ENCODE measurements at regions not wholly inside any gene's neighbourhood (a gene's known extent, or its start where the extent isn't known, plus 50 kb on each side); places are given as distances from the start of the nearest gene placed in this dataset.

DNA sequence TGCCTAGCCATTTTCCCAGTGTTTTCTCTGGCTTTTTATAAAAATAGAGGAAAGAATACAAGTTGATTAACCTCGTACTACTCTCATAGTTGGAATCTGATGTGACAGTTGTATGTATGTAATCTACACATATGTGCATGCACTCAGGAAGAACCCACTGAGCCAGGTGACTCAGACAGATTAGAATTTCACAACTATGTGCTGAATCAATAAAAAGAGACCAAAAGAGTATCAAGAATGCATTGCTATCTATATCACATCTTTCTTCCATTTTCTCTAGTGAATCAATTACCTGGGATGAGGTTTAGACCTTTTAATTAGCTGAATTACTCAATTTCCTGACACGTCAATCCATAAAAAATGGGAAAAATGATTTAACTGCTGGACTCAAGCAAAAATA is 319.3 kb upstream of the ATP10A start:
- no peak overlapping the region for H3K4me3 ChIP-seq (ENCODE audit: low read depth in 1 of 2, low read length in 2 of 2)
- no peaks in the 10 kb centered on the region for H3K36me3 ChIP-seq (ENCODE audit: control insufficient read depth in 2 of 2, insufficient read depth in 2 of 2, low read length in 1 of 2)
- no peaks in the 10 kb centered on the region for H3K4me1 ChIP-seq (ENCODE audit: control insufficient read depth in 2 of 2, insufficient read depth in 2 of 2, low read length in 1 of 2)
- H3K9me3 ChIP-seq (ENCODE audit: control insufficient read depth in 2 of 2, insufficient read depth in 1 of 2, low read depth in 1 of 2, low read length in 1 of 2) = peaks cover 0 to 2% of the 10 kb centered on the region in 2 donors
- 78 to 85% methylated on average over 2 of the region's 2 CpGs for WGBS, 2 donors
- no peak overlapping the region for H3K27ac ChIP-seq (ENCODE audit: low read depth in 2 of 2, low read length in 1 of 2)
- no peaks in the 10 kb centered on the region for H3K27me3 ChIP-seq (ENCODE audit: control insufficient read depth in 1 of 2, insufficient read depth in 2 of 2, low read length in 2 of 2)

DNA sequence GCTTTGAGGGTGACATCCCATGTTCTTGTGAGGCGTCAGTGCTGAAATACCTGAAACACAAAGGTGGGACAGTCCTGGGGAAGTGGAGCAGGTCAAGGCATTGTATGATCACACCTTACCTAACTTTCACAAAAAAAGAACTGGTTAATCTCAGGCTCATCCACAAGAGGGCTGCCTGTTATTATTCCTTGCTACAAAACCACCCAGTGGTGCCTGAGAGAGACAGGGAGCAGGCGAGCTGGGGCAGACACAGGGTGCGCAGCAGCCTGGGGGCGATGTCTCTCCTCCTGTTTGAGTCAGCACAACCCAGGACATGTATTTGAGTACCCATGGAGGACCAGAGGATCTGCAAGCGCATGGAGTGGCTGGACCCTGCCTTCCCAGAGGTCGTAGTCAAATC is 316.8 kb upstream of the ATP10A start:
- Histone ChIP-seq H3K4me1 (ENCODE audit: control insufficient read depth in 2 of 2, insufficient read depth in 2 of 2, low read length in 1 of 2) (no peaks in the 10 kb centered on the region), H3K27me3 (ENCODE audit: control insufficient read depth in 1 of 2, insufficient read depth in 2 of 2, low read length in 2 of 2) (no peaks in the 10 kb centered on the region), H3K4me3 (ENCODE audit: low read depth in 1 of 2, low read length in 2 of 2) (no peak overlapping the region), H3K27ac (ENCODE audit: low read depth in 2 of 2, low read length in 1 of 2) (no peak overlapping the region), H3K9me3 (ENCODE audit: control insufficient read depth in 2 of 2, insufficient read depth in 1 of 2, low read depth in 1 of 2, low read length in 1 of 2) (no peaks in the 10 kb centered on the region), H3K36me3 (ENCODE audit: control insufficient read depth in 2 of 2, insufficient read depth in 2 of 2, low read length in 1 of 2) (no peaks in the 10 kb centered on the region)
- WGBS, 2 donors = 49 to 59% methylated on average over 6 of the region's 6 CpGs

DNA sequence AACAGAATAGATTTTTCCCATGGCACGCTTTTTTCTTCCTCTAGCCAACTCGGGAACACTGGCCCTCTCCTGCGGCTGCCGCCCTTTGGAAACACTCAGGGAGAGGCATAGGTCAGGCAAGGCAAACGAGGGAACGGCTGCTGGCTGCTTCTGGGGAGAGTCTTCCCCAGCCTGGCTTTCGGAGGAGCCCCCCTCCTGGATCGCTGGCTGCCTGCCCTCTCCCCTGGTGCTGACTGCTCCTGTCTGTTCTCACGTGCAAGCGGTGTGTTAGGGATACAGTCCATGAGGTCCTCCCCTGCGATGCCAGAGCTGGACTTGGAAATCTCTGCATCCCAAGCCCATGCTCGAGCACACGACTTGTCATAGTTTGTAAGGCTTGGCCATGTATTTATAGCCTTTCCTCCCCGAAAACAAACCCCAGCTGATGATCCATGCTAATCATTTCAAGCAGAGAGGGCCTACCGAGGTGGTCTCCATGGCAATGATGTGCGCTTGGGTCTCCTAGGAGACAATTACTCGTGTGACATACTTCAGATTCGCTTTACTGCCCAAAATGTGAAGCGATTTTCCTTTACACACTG is 315.6 kb upstream of the ATP10A start:
- WGBS, 2 donors = 58 to 66% methylated on average over 18 to 19 of the region's 19 CpGs
- Histone ChIP-seq H3K27ac (ENCODE audit: low read depth in 2 of 2, low read length in 1 of 2) (no peak overlapping the region), H3K36me3 (ENCODE audit: control insufficient read depth in 2 of 2, insufficient read depth in 2 of 2, low read length in 1 of 2) (no peaks in the 10 kb centered on the region), H3K4me3 (ENCODE audit: low read depth in 1 of 2, low read length in 2 of 2) (no peak overlapping the region), H3K27me3 (ENCODE audit: control insufficient read depth in 1 of 2, insufficient read depth in 2 of 2, low read length in 2 of 2) (no peaks in the 10 kb centered on the region), H3K9me3 (ENCODE audit: control insufficient read depth in 2 of 2, insufficient read depth in 1 of 2, low read depth in 1 of 2, low read length in 1 of 2) (no peaks in the 10 kb centered on the region), H3K4me1 (ENCODE audit: control insufficient read depth in 2 of 2, insufficient read depth in 2 of 2, low read length in 1 of 2) (no peaks in the 10 kb centered on the region)

DNA sequence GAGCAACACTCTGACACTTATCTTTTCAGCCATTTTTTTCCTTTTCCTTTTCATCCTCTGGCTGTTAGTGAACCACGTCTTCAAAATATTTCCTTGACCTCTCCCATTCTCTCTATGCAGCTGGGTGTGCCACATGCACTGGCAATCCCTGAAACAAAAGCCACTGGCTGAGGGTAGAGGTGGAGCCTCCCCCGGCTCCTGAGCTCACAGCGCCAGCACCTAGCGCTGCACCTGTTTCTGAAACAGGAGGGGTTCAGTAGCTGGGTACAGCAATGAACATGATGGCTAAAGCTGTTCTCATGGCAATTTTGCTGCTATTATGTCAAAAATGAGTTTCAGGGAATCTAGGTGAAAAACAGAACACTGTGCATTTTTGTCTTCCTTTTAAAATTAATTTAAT is 314.7 kb upstream of the ATP10A start:
- no peaks in the 10 kb centered on the region for H3K27me3 ChIP-seq (ENCODE audit: control insufficient read depth in 1 of 2, insufficient read depth in 2 of 2, low read length in 2 of 2)
- H3K9me3 ChIP-seq (ENCODE audit: control insufficient read depth in 2 of 2, insufficient read depth in 1 of 2, low read depth in 1 of 2, low read length in 1 of 2) = no peaks in the 10 kb centered on the region
- no peak overlapping the region for H3K4me3 ChIP-seq (ENCODE audit: low read depth in 1 of 2, low read length in 2 of 2)
- H3K27ac ChIP-seq (ENCODE audit: low read depth in 2 of 2, low read length in 1 of 2) = no peak overlapping the region
- 48 to 65% methylated on average over 4 of the region's 4 CpGs for WGBS, 2 donors
- H3K36me3 ChIP-seq (ENCODE audit: control insufficient read depth in 2 of 2, insufficient read depth in 2 of 2, low read length in 1 of 2) = no peaks in the 10 kb centered on the region
- H3K4me1 ChIP-seq (ENCODE audit: control insufficient read depth in 2 of 2, insufficient read depth in 2 of 2, low read length in 1 of 2) = no peaks in the 10 kb centered on the region

DNA sequence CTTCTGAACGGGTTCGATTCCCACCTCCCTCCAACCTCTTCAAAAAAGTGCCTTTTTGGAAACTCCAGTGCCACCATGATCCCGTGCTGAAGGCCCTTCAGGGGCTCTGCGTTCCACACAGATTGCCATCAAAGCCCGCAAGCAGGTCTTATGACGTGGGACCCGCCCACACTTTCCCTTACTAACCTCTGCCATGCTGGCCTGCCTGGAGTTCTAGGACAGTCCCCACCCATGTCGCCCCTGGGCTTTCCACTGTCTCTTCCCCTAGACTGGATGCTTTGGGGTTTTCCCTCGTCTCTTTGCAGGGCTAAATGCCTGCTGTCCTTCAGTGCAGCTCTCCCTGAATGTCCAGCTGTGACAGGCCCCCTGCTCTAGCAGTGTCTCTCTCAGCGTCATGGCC is 313.7 kb upstream of the ATP10A start:
- WGBS, 2 donors = 63 to 81% methylated on average over 10 of the region's 10 CpGs
- H3K27ac ChIP-seq (ENCODE audit: low read depth in 2 of 2, low read length in 1 of 2) = no peak overlapping the region
- no peaks in the 10 kb centered on the region for H3K9me3 ChIP-seq (ENCODE audit: control insufficient read depth in 2 of 2, insufficient read depth in 1 of 2, low read depth in 1 of 2, low read length in 1 of 2)
- no peaks in the 10 kb centered on the region for H3K27me3 ChIP-seq (ENCODE audit: control insufficient read depth in 1 of 2, insufficient read depth in 2 of 2, low read length in 2 of 2)
- H3K36me3 ChIP-seq (ENCODE audit: control insufficient read depth in 2 of 2, insufficient read depth in 2 of 2, low read length in 1 of 2) = no peaks in the 10 kb centered on the region
- H3K4me1 ChIP-seq (ENCODE audit: control insufficient read depth in 2 of 2, insufficient read depth in 2 of 2, low read length in 1 of 2) = no peaks in the 10 kb centered on the region
- H3K4me3 ChIP-seq (ENCODE audit: low read depth in 1 of 2, low read length in 2 of 2) = no peak overlapping the region

DNA sequence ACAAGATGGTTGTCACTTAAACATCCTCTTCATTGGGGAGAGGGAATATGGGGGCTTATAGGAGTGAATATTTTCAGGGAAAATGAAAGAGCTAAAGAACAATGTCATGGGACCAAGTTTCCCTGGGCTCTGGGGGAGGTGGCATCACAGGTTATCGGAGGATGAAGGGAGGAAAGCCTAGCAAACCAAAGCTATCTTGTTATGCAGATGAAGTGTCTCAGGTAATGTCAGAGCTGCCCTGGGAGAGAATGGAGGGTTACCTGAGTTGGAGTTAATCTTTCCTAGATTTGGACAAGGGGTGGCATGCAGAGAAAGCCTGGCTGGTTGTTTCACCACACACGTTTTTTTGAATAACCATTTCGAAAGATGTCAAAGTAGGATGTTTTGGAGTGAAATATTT is 308.1 kb upstream of the ATP10A start:
- Histone ChIP-seq H3K27me3 (ENCODE audit: control insufficient read depth in 1 of 2, insufficient read depth in 2 of 2, low read length in 2 of 2) (no peaks in the 10 kb centered on the region), H3K9me3 (ENCODE audit: control insufficient read depth in 2 of 2, insufficient read depth in 1 of 2, low read depth in 1 of 2, low read length in 1 of 2) (peaks cover 0 to 2% of the 10 kb centered on the region in 2 donors), H3K4me1 (ENCODE audit: control insufficient read depth in 2 of 2, insufficient read depth in 2 of 2, low read length in 1 of 2) (no peaks in the 10 kb centered on the region), H3K36me3 (ENCODE audit: control insufficient read depth in 2 of 2, insufficient read depth in 2 of 2, low read length in 1 of 2) (no peaks in the 10 kb centered on the region), H3K4me3 (ENCODE audit: low read depth in 1 of 2, low read length in 2 of 2) (no peak overlapping the region), H3K27ac (ENCODE audit: low read depth in 2 of 2, low read length in 1 of 2) (no peak overlapping the region)
- WGBS, 2 donors = 61 to 65% methylated on average over 3 of the region's 3 CpGs

DNA sequence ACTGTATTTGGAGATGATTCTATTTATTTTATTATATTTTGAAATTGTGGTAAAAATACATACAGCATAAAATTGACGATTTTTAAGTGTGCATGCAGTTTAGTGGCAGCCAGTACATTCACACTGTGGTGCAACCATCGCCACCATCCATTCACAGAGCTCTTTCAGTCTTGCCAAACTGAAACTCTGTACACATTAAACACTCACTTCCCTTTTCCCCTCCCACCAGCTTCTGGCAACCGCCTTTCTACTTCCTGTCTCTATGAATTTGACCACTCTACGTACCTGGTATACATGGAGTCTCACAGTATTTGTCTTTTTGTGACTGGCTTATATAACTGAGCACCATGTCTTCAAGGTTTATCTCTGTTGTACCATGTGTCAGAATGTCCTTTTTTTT is 303.3 kb upstream of the ATP10A start:
- H3K27ac ChIP-seq (ENCODE audit: low read depth in 2 of 2, low read length in 1 of 2) = no peak overlapping the region
- no peaks in the 10 kb centered on the region for H3K4me1 ChIP-seq (ENCODE audit: control insufficient read depth in 2 of 2, insufficient read depth in 2 of 2, low read length in 1 of 2)
- no peaks in the 10 kb centered on the region for H3K27me3 ChIP-seq (ENCODE audit: control insufficient read depth in 1 of 2, insufficient read depth in 2 of 2, low read length in 2 of 2)
- no peak overlapping the region for H3K4me3 ChIP-seq (ENCODE audit: low read depth in 1 of 2, low read length in 2 of 2)
- no peaks in the 10 kb centered on the region for H3K36me3 ChIP-seq (ENCODE audit: control insufficient read depth in 2 of 2, insufficient read depth in 2 of 2, low read length in 1 of 2)
- WGBS, 2 donors = 78 to 80% methylated on average over 4 of the region's 4 CpGs
- peaks cover 0 to 2% of the 10 kb centered on the region in 2 donors for H3K9me3 ChIP-seq (ENCODE audit: control insufficient read depth in 2 of 2, insufficient read depth in 1 of 2, low read depth in 1 of 2, low read length in 1 of 2)

DNA sequence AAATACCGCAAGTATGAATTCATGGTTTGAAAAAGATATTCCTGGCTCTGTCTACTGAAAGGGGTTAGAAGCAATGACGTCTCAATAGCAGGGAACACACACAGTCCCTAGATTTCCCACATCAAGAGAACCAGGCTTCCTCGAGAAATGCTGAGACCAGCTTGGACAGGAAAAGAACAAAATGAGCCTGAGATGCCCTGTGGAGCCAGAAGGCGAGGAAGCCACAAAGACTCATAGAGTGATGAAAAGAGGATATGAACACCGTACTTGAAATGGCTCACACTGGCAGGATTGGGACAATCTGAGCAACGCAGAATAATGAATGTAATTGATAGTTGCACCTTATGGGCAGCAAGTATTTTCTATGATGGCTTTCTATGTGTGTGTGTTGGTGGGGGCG is 302.4 kb upstream of the ATP10A start:
- Histone ChIP-seq H3K4me3 (ENCODE audit: low read depth in 1 of 2, low read length in 2 of 2) (no peak overlapping the region), H3K9me3 (ENCODE audit: control insufficient read depth in 2 of 2, insufficient read depth in 1 of 2, low read depth in 1 of 2, low read length in 1 of 2) (no peaks in the 10 kb centered on the region), H3K36me3 (ENCODE audit: control insufficient read depth in 2 of 2, insufficient read depth in 2 of 2, low read length in 1 of 2) (no peaks in the 10 kb centered on the region), H3K27me3 (ENCODE audit: control insufficient read depth in 1 of 2, insufficient read depth in 2 of 2, low read length in 2 of 2) (no peaks in the 10 kb centered on the region), H3K27ac (ENCODE audit: low read depth in 2 of 2, low read length in 1 of 2) (no peak overlapping the region), H3K4me1 (ENCODE audit: control insufficient read depth in 2 of 2, insufficient read depth in 2 of 2, low read length in 1 of 2) (no peaks in the 10 kb centered on the region)
- WGBS, 2 donors = 82 to 89% methylated on average over 7 of the region's 7 CpGs

DNA sequence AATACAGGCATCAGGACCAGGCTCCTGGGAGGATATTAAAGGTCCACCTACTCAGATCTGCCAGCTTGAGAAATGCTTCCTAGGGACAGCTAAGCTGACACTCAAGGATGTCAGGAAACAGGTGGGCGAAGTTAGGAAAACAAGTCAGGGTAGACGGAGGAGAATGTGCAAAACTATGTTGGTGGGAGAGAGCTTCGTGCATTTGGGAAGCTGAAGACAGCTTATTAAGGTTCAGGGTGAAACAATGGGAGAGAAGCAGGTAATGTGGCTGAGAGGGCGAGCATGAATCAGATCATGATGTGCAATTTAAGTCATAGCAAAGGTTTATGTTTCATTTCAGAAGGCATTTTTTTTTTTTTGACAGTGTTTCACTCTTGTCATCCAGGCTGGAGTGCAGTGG is 297.2 kb upstream of the ATP10A start:
- no peaks in the 10 kb centered on the region for H3K27me3 ChIP-seq (ENCODE audit: control insufficient read depth in 1 of 2, insufficient read depth in 2 of 2, low read length in 2 of 2)
- 72 to 79% methylated on average over 4 of the region's 4 CpGs for WGBS, 2 donors

DNA sequence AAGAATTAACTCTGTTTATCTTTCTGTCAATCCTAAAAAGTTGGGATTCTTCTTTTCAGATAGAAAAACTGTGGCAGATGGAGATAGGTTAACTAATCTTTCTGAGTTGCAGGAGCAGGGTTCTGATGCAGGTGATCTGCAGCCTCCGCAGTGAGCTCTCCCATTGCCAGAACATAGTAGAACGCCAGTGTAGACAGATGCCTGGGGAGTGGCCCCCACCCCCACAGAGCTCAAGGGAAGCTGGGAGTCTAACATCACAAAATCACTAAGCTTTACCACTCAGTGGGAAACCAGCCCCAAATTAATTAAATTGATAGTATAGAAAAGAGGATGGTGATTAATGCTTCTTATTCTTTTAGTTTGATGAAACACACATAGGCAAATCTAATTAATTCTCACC is 295.0 kb upstream of the ATP10A start:
- no peaks in the 10 kb centered on the region for H3K27me3 ChIP-seq (ENCODE audit: control insufficient read depth in 1 of 2, insufficient read depth in 2 of 2, low read length in 2 of 2)
- H3K36me3 ChIP-seq (ENCODE audit: control insufficient read depth in 2 of 2, insufficient read depth in 2 of 2, low read length in 1 of 2) = no peaks in the 10 kb centered on the region
- WGBS, 2 donors = 93% methylated on average over 2 of the region's 2 CpGs
- no peaks in the 10 kb centered on the region for H3K9me3 ChIP-seq (ENCODE audit: control insufficient read depth in 2 of 2, insufficient read depth in 1 of 2, low read depth in 1 of 2, low read length in 1 of 2)
- no peak overlapping the region for H3K4me3 ChIP-seq (ENCODE audit: low read depth in 1 of 2, low read length in 2 of 2)
- no peak overlapping the region for H3K27ac ChIP-seq (ENCODE audit: low read depth in 2 of 2, low read length in 1 of 2)
- no peaks in the 10 kb centered on the region for H3K4me1 ChIP-seq (ENCODE audit: control insufficient read depth in 2 of 2, insufficient read depth in 2 of 2, low read length in 1 of 2)

More for the DNA sequence above, 297.2 kb upstream of the ATP10A start:
- Histone ChIP-seq H3K4me3 (ENCODE audit: low read depth in 1 of 2, low read length in 2 of 2) (no peak overlapping the region), H3K36me3 (ENCODE audit: control insufficient read depth in 2 of 2, insufficient read depth in 2 of 2, low read length in 1 of 2) (no peaks in the 10 kb centered on the region), H3K27ac (ENCODE audit: low read depth in 2 of 2, low read length in 1 of 2) (no peak overlapping the region), H3K4me1 (ENCODE audit: control insufficient read depth in 2 of 2, insufficient read depth in 2 of 2, low read length in 1 of 2) (no peaks in the 10 kb centered on the region), H3K9me3 (ENCODE audit: control insufficient read depth in 2 of 2, insufficient read depth in 1 of 2, low read depth in 1 of 2, low read length in 1 of 2) (no peaks in the 10 kb centered on the region)
